OCI-LY1 (cell line): ENCODE measurements at regions not wholly inside any gene's neighbourhood (a gene's known extent, or its start where the extent isn't known, plus 50 kb on each side); places are given as distances from the start of the nearest gene placed in this dataset.

Experiments used
- H2AFZ ChIP-seq: fragments of 200-600 bp; sonication (generic), shearing (Covaris generic); 2 replicates; pipeline ENCODE4 v1.6.0; 2014; ENCODE audit warnings: antibody characterized with exemption, mild to moderate bottlenecking, low read length
- H3F3A ChIP-seq: fragments of 200-600 bp; sonication (generic), shearing (Covaris generic); 2 replicates; pipeline ENCODE4 v1.6.0; 2014; ENCODE audit warnings: mild to moderate bottlenecking, antibody characterized with exemption, low read length, moderate library complexity; ENCODE audit not compliant: insufficient read depth
- H3K27ac ChIP-seq: fragments of 200-600 bp; sonication (generic); 2 replicates; pipeline ENCODE4 v1.5.1; 2014; ENCODE audit warnings: low read length, mixed run types, mild to moderate bottlenecking, low read depth; ENCODE audit not compliant: poor library complexity, severe bottlenecking
- H3K27me3 ChIP-seq: fragments of 200-600 bp; sonication (generic); 2 replicates; pipeline ENCODE4 v1.6.0; 2014; ENCODE audit warnings: antibody characterized with exemption, mild to moderate bottlenecking, low read length, moderate library complexity; ENCODE audit not compliant: insufficient read depth
- H3K36me3 ChIP-seq: fragments of 200-600 bp; sonication (generic); 2 replicates; pipeline ENCODE4 v1.6.1; 2014; ENCODE audit warnings: mild to moderate bottlenecking, antibody characterized with exemption, low read length, moderate library complexity, mixed read lengths; ENCODE audit not compliant: insufficient read depth
- H3K4me1 ChIP-seq: fragments of 200-600 bp; sonication (generic); 2 replicates; pipeline ENCODE4 v1.5.1; 2014; ENCODE audit warnings: mild to moderate bottlenecking, low read length, moderate library complexity; ENCODE audit not compliant: insufficient read depth, severe bottlenecking
- H3K4me2 ChIP-seq: fragments of 200-600 bp; sonication (generic), shearing (Covaris generic); 2 replicates; pipeline ENCODE4 v1.6.1; 2014; ENCODE audit warnings: low read length
- H3K4me3 ChIP-seq: fragments of 200-600 bp; sonication (generic); 2 replicates; pipeline ENCODE4 v1.5.1; 2014; ENCODE audit warnings: low read length, low read depth, mild to moderate bottlenecking, mixed read lengths; ENCODE audit not compliant: poor library complexity, severe bottlenecking
- H3K79me2 ChIP-seq: fragments of 200-600 bp; shearing (Covaris generic); 2 replicates; pipeline ENCODE4 v1.6.1; 2016; ENCODE audit warnings: mixed run types, low read length, mixed read lengths; ENCODE audit not compliant: insufficient read depth
- H3K9ac ChIP-seq: fragments of 200-600 bp; sonication (generic), shearing (Covaris generic); 2 replicates; pipeline ENCODE4 v1.6.1; 2014; ENCODE audit warnings: mild to moderate bottlenecking, low read length, mixed read lengths
- H3K9me2 ChIP-seq: fragments of 200-600 bp; sonication (generic), shearing (Covaris generic); 2 replicates; pipeline ENCODE4 v1.6.1; 2014; ENCODE audit warnings: low read depth, mild to moderate bottlenecking, low read length, mixed read lengths
- H3K9me3 ChIP-seq: fragments of 200-600 bp; shearing (Covaris generic); 2 replicates; pipeline ENCODE4 v1.6.1; 2014; ENCODE audit warnings: low read length, mixed read lengths
- H4K20me1 ChIP-seq: fragments of 200-600 bp; sonication (generic), shearing (Covaris generic); 2 replicates; pipeline ENCODE4 v1.6.0; 2016; ENCODE audit warnings: mild to moderate bottlenecking, low read length; ENCODE audit not compliant: insufficient read depth
- EZH2 ChIP-seq: fragments of 200-600 bp; sonication (generic), shearing (Covaris generic); IDR thresholded peaks from 2 replicates; pipeline ENCODE4 v1.8.0; 2017; ENCODE audit warnings: borderline replicate concordance, mixed run types, mild to moderate bottlenecking, antibody characterized with exemption, low read length, moderate library complexity, mixed read lengths
- TF ChIP-seq, protein P1 (sequence below): fragments of 200-600 bp; sonication (generic), shearing (Covaris generic); IDR thresholded peaks from 2 replicates; pipeline ENCODE4 v1.5.1; 2017; ENCODE audit warnings: mild to moderate bottlenecking, antibody characterized with exemption, low read length, moderate library complexity, mixed read lengths

DNA sequence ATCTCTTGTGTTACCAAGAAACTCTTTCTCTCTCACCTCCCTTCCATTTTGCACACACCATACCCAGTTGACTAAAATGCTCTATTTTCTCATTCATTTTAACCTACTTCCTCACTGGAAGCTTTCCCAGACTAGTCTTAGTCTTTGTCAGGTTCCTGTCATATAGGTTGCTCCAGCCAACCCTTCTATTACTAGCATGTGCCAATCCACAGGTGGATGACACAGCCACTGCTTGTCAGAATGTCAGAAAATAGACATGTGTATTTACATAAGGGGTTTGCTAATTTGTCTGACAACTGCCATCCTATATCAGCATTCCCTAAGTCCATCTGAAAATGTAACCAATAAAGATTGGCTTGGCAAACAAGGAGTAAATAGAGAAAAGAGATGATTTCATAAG is 239.2 kb upstream of the SMIM31 start:
- no peak overlapping the region for H3K27ac ChIP-seq
- H3K9me2 ChIP-seq = no peaks in the 10 kb centered on the region
- H3K9me3 ChIP-seq = no peaks in the 10 kb centered on the region
- H3K27me3 ChIP-seq = no peaks in the 10 kb centered on the region
- H4K20me1 ChIP-seq = no peaks in the 10 kb centered on the region
- H3K4me3 ChIP-seq = no peak overlapping the region
- no peaks in the 10 kb centered on the region for H3K79me2 ChIP-seq
- no peak overlapping the region for H3K4me2 ChIP-seq
- H2AFZ ChIP-seq = no peak overlapping the region
- TF ChIP-seq, protein P1, sequence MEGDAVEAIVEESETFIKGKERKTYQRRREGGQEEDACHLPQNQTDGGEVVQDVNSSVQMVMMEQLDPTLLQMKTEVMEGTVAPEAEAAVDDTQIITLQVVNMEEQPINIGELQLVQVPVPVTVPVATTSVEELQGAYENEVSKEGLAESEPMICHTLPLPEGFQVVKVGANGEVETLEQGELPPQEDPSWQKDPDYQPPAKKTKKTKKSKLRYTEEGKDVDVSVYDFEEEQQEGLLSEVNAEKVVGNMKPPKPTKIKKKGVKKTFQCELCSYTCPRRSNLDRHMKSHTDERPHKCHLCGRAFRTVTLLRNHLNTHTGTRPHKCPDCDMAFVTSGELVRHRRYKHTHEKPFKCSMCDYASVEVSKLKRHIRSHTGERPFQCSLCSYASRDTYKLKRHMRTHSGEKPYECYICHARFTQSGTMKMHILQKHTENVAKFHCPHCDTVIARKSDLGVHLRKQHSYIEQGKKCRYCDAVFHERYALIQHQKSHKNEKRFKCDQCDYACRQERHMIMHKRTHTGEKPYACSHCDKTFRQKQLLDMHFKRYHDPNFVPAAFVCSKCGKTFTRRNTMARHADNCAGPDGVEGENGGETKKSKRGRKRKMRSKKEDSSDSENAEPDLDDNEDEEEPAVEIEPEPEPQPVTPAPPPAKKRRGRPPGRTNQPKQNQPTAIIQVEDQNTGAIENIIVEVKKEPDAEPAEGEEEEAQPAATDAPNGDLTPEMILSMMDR = no peak
- TF ChIP-seq EZH2 = no peak
- no peak overlapping the region for H3K9ac ChIP-seq
- H3K36me3 ChIP-seq = no peaks in the 10 kb centered on the region
- no peaks in the 10 kb centered on the region for H3F3A ChIP-seq
- H3K4me1 ChIP-seq = no peaks in the 10 kb centered on the region

- H3K79me2 ChIP-seq = no peaks in the 10 kb centered on the region
- H3K4me3 ChIP-seq = no peak overlapping the region
- no peaks in the 10 kb centered on the region for H3F3A ChIP-seq
- H4K20me1 ChIP-seq = no peaks in the 10 kb centered on the region
- H3K9me3 ChIP-seq = no peaks in the 10 kb centered on the region
- no peak for TF ChIP-seq EZH2
- TF ChIP-seq, protein P1 = no peak
- H3K4me2 ChIP-seq = no peak overlapping the region
- H3K36me3 ChIP-seq = no peaks in the 10 kb centered on the region
- no peak overlapping the region for H2AFZ ChIP-seq
- no peaks in the 10 kb centered on the region for H3K9me2 ChIP-seq
- H3K4me1 ChIP-seq = no peaks in the 10 kb centered on the region
- peaks cover under 1% of the 10 kb centered on the region; the same call in 1 of the 2 replicates for H3K27me3 ChIP-seq
- no peak overlapping the region for H3K27ac ChIP-seq
- no peak overlapping the region for H3K9ac ChIP-seq
These were observed 229.1 kb upstream of the SMIM31 start for GRCh38 chr4:164524789-164525188.

- Histone ChIP-seq H3K9ac (no peak overlapping the region), H4K20me1 (no peaks in the 10 kb centered on the region), H3K27ac (no peak overlapping the region), H2AFZ (no peak overlapping the region), H3K79me2 (no peaks in the 10 kb centered on the region), H3K9me2 (no peaks in the 10 kb centered on the region), H3K4me3 (no peak overlapping the region), H3F3A (no peaks in the 10 kb centered on the region), H3K27me3 (peaks cover 3% of the 10 kb centered on the region; the same call in 1 of the 2 replicates), H3K4me1 (no peaks in the 10 kb centered on the region), H3K4me2 (no peak overlapping the region), H3K9me3 (no peaks in the 10 kb centered on the region), H3K36me3 (no peaks in the 10 kb centered on the region)
- TF ChIP-seq EZH2 = no peak
- TF ChIP-seq, protein P1 = no peak
These were observed 226.9 kb upstream of the SMIM31 start for GRCh38 chr4:164526933-164527583.
